HEK293 (cell line): ENCODE measurements at regions not wholly inside any gene's neighbourhood (a gene's known extent, or its start where the extent isn't known, plus 50 kb on each side); places are given as distances from the start of the nearest gene placed in this dataset.

Experiments used
- CTCF ChIA-PET: fragments of 350-600 bp; formaldehyde crosslinking; extraction: SDS; loops from one replicate; lab custom pipeline; 2021; ENCODE audit warnings: antibody characterized with exemption; lab: Yijun Ruan, JAX
- POLR2A ChIA-PET: fragments of 300-600 bp; formaldehyde crosslinking; extraction: SDS; loops from one replicate; lab custom pipeline; 2020; ENCODE audit warnings: antibody characterized with exemption, inconsistent platforms; lab: Yijun Ruan, JAX
- H3K27ac ChIP-seq: fragments of 200-500 bp; sonication (Bioruptor generic); 2 replicates; pipeline ENCODE4 v1.5.1; 2014; ENCODE audit warnings: low read depth, low read length, control low read depth, inconsistent platforms; ENCODE audit errors: extremely low read depth
- H3K36me3 ChIP-seq, 2 experiments: fragments of 200-500 bp in 1 of 2; sonication (Bioruptor generic) in 1 of 2; 1 replicate in 1 of 2; 2 replicates in 1 of 2; pipeline ENCODE4 v1.5.1; 2014 to 2017; ENCODE audit warnings: inconsistent platforms in 2 of 2, low read length in 2 of 2; ENCODE audit not compliant: control insufficient read depth in 2 of 2, insufficient read depth in 1 of 2
- H3K4me1 ChIP-seq: fragments of 200-500 bp; sonication (Bioruptor generic); 2 replicates; pipeline ENCODE4 v1.5.1; 2014; ENCODE audit warnings: mild to moderate bottlenecking, low read length, inconsistent platforms; ENCODE audit not compliant: control insufficient read depth, insufficient read depth
- H3K4me3 ChIP-seq: 2 replicates; pipeline ENCODE4 v1.5.1; 2011; ENCODE audit warnings: low read depth, mild to moderate bottlenecking, control low read depth, low read length, moderate library complexity
- H3K9me3 ChIP-seq: fragments of 200-500 bp; sonication (Bioruptor generic); 2 replicates; pipeline ENCODE4 v1.5.1; 2014; ENCODE audit warnings: low read depth, low read length, inconsistent platforms; ENCODE audit not compliant: control insufficient read depth, insufficient read depth
- BCL11A ChIP-seq: fragments of 450-650 bp; formaldehyde crosslinking; IDR thresholded peaks from 2 replicates; pipeline ENCODE4 v1.5.1; 2016; ENCODE audit warnings: low read depth, missing biosample characterization, missing genetic modification characterization
- GLIS1 ChIP-seq: fragments of 450-650 bp; formaldehyde crosslinking; IDR thresholded peaks from 2 replicates; pipeline ENCODE4 v1.5.1; 2016; ENCODE audit warnings: missing biosample characterization, missing genetic modification characterization
- RBAK ChIP-seq: fragments of 450-650 bp; formaldehyde crosslinking; IDR thresholded peaks from 2 replicates; pipeline ENCODE4 v1.5.1; 2016; ENCODE audit warnings: missing biosample characterization, missing genetic modification characterization
- REPIN1 ChIP-seq: fragments of 450-650 bp; formaldehyde crosslinking; IDR thresholded peaks from 2 replicates; pipeline ENCODE4 v1.5.1; 2017; ENCODE audit warnings: missing biosample characterization, missing genetic modification characterization, low read depth
- SETDB1 ChIP-seq: IDR thresholded peaks from one replicate; pipeline ENCODE4 v1.6.1; 2017; ENCODE audit warnings: mild to moderate bottlenecking, low read length, moderate library complexity, mixed read lengths; ENCODE audit not compliant: insufficient read length
- ZBTB1 ChIP-seq: fragments of 450-650 bp; formaldehyde crosslinking; IDR thresholded peaks from 2 replicates; pipeline ENCODE4 v1.5.1; 2016; ENCODE audit warnings: missing biosample characterization, missing genetic modification characterization
- ZFHX2 ChIP-seq: fragments of 450-650 bp; formaldehyde crosslinking; conservative IDR thresholded peaks from 2 replicates; pipeline ENCODE4 v1.5.1; 2016; ENCODE audit warnings: missing biosample characterization, missing genetic modification characterization
- ZNF140 ChIP-seq: fragments of 450-650 bp; formaldehyde crosslinking; IDR thresholded peaks from 2 replicates; pipeline ENCODE4 v1.5.1; 2016; ENCODE audit warnings: missing biosample characterization, missing genetic modification characterization
- ZNF248 ChIP-seq: fragments of 450-650 bp; formaldehyde crosslinking; IDR thresholded peaks from 2 replicates; pipeline ENCODE4 v1.5.1; 2017; ENCODE audit warnings: missing biosample characterization, missing genetic modification characterization
- ZNF266 ChIP-seq: fragments of 450-650 bp; formaldehyde crosslinking; IDR thresholded peaks from 2 replicates; pipeline ENCODE4 v1.5.1; 2016; ENCODE audit warnings: missing biosample characterization, missing genetic modification characterization, low read depth
- ZNF292 ChIP-seq: fragments of 450-650 bp; formaldehyde crosslinking; IDR thresholded peaks from 2 replicates; pipeline ENCODE4 v1.5.1; 2016; ENCODE audit warnings: low read depth, missing biosample characterization, missing genetic modification characterization, borderline replicate concordance
- ZNF354C ChIP-seq: fragments of 450-650 bp; formaldehyde crosslinking; IDR thresholded peaks from 2 replicates; pipeline ENCODE4 v1.5.1; 2016; ENCODE audit warnings: missing biosample characterization, missing genetic modification characterization, low read depth, borderline replicate concordance
- ZNF391 ChIP-seq: fragments of 450-650 bp; formaldehyde crosslinking; IDR thresholded peaks from 2 replicates; pipeline ENCODE4 v1.5.1; 2016; ENCODE audit warnings: low read depth, missing biosample characterization, missing genetic modification characterization, borderline replicate concordance
- ZNF529 ChIP-seq: fragments of 450-650 bp; formaldehyde crosslinking; IDR thresholded peaks from 2 replicates; pipeline ENCODE4 v1.5.1; 2017; ENCODE audit warnings: missing genetic modification characterization, missing biosample characterization; ENCODE audit not compliant: insufficient replicate concordance
- ZNF555 ChIP-seq: fragments of 450-650 bp; formaldehyde crosslinking; conservative IDR thresholded peaks from 2 replicates; pipeline ENCODE4 v1.5.1; 2017; ENCODE audit warnings: missing biosample characterization, mild to moderate bottlenecking, missing genetic modification characterization, inconsistent platforms
- ZNF560 ChIP-seq: fragments of 450-650 bp; formaldehyde crosslinking; IDR thresholded peaks from 2 replicates; pipeline ENCODE4 v1.5.1; 2017; ENCODE audit warnings: missing biosample characterization, missing genetic modification characterization, borderline replicate concordance
- ZNF623 ChIP-seq: fragments of 450-650 bp; formaldehyde crosslinking; IDR thresholded peaks from 2 replicates; pipeline ENCODE4 v1.5.1; 2016; ENCODE audit warnings: missing biosample characterization, missing genetic modification characterization
- ZNF654 ChIP-seq: fragments of 450-650 bp; formaldehyde crosslinking; IDR thresholded peaks from 2 replicates; pipeline ENCODE4 v1.5.1; 2016; ENCODE audit warnings: low read depth, missing biosample characterization, missing genetic modification characterization
- ZNF664 ChIP-seq: fragments of 450-650 bp; formaldehyde crosslinking; IDR thresholded peaks from 2 replicates; pipeline ENCODE4 v1.5.1; 2016; ENCODE audit warnings: missing biosample characterization, missing genetic modification characterization
- TF ChIP-seq, protein P1 (sequence below): fragments of 450-650 bp; formaldehyde crosslinking; IDR thresholded peaks from 2 replicates; pipeline ENCODE4 v1.5.1; 2017; ENCODE audit warnings: missing biosample characterization, missing genetic modification characterization
- TF ChIP-seq, protein P2 (sequence below): fragments of 450-650 bp; formaldehyde crosslinking; IDR thresholded peaks from 2 replicates; pipeline ENCODE4 v1.5.1; 2017; ENCODE audit warnings: missing biosample characterization, missing genetic modification characterization
- TF ChIP-seq, protein P3 (sequence below): fragments of 450-650 bp; formaldehyde crosslinking; IDR thresholded peaks from 2 replicates; pipeline ENCODE4; 2016; ENCODE audit warnings: missing biosample characterization, missing genetic modification characterization
- TF ChIP-seq, protein P4 (sequence below): fragments of 450-650 bp; formaldehyde crosslinking; IDR thresholded peaks from 2 replicates; pipeline ENCODE4 v1.5.1; 2016; ENCODE audit warnings: missing biosample characterization, missing genetic modification characterization
- TF ChIP-seq, protein P5 (sequence below): fragments of 450-650 bp; formaldehyde crosslinking; IDR thresholded peaks from 2 replicates; pipeline ENCODE4 v1.5.1; 2016; ENCODE audit warnings: missing biosample characterization, missing genetic modification characterization
- TF ChIP-seq, protein P6 (sequence below): fragments of 450-650 bp; formaldehyde crosslinking; IDR thresholded peaks from 2 replicates; pipeline ENCODE4 v1.5.1; 2016; ENCODE audit warnings: missing biosample characterization, missing genetic modification characterization
- TF ChIP-seq, protein P7 (sequence below): fragments of 450-650 bp; formaldehyde crosslinking; IDR thresholded peaks from 2 replicates; pipeline ENCODE4 v1.5.1; 2016; ENCODE audit warnings: missing biosample characterization, missing genetic modification characterization, low read depth

DNA sequence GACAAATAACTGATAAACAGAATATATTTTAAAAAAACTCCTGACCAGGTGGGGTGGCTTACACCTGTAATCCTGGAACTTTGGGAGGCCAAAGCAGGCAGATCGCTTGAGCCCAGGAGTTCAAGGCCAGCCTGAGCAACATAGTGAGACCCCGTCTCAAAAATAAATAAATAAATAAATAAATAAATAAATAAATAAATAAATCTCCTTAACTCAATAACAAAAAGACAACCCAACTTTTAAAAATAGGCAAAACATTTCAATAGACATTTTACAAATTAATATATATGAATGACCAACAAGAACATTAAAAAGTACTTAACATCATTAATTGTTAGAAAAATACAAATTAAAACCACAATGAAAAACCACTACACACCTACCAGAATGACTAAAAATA, 56.2 kb upstream of the CAPRIN2 start:
- no peaks in the 10 kb centered on the region for H3K4me1 ChIP-seq
- H3K9me3 ChIP-seq = 0 out of 2 replicates have a peak, but pooled peaks cover 2% of the 10 kb centered on the region
- no peaks in the 10 kb centered on the region for H3K36me3 ChIP-seq
- no peak overlapping the region for H3K4me3 ChIP-seq
- POLR2A ChIA-PET = no interaction called here
- CTCF ChIA-PET = interaction anchor here (0.9 kb wide), 1 partner anchor 174 kb away, joined by 4 read pairs; no protein-coding TSS in a partner anchor
- no peak overlapping the region for H3K27ac ChIP-seq
- TF ChIP-seq SETDB1 = no peak
- peak; percentile 56 for TF ChIP-seq ZNF529 (tag by site-specific recombination)
- TF ChIP-seq ZNF654 = peak; percentile 25; the same call in 1 of the 2 replicates
- no peak for TF ChIP-seq BCL11A (tag by site-specific recombination)
- no peak for TF ChIP-seq ZNF248 (tag by site-specific recombination)
- TF ChIP-seq ZNF140 (tag by site-specific recombination) = peak; percentile 78
- TF ChIP-seq, protein P1, sequence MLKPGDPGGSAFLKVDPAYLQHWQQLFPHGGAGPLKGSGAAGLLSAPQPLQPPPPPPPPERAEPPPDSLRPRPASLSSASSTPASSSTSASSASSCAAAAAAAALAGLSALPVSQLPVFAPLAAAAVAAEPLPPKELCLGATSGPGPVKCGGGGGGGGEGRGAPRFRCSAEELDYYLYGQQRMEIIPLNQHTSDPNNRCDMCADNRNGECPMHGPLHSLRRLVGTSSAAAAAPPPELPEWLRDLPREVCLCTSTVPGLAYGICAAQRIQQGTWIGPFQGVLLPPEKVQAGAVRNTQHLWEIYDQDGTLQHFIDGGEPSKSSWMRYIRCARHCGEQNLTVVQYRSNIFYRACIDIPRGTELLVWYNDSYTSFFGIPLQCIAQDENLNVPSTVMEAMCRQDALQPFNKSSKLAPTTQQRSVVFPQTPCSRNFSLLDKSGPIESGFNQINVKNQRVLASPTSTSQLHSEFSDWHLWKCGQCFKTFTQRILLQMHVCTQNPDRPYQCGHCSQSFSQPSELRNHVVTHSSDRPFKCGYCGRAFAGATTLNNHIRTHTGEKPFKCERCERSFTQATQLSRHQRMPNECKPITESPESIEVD = no peak
- no peak for TF ChIP-seq REPIN1 (tag by site-specific recombination)
- TF ChIP-seq, protein P2, sequence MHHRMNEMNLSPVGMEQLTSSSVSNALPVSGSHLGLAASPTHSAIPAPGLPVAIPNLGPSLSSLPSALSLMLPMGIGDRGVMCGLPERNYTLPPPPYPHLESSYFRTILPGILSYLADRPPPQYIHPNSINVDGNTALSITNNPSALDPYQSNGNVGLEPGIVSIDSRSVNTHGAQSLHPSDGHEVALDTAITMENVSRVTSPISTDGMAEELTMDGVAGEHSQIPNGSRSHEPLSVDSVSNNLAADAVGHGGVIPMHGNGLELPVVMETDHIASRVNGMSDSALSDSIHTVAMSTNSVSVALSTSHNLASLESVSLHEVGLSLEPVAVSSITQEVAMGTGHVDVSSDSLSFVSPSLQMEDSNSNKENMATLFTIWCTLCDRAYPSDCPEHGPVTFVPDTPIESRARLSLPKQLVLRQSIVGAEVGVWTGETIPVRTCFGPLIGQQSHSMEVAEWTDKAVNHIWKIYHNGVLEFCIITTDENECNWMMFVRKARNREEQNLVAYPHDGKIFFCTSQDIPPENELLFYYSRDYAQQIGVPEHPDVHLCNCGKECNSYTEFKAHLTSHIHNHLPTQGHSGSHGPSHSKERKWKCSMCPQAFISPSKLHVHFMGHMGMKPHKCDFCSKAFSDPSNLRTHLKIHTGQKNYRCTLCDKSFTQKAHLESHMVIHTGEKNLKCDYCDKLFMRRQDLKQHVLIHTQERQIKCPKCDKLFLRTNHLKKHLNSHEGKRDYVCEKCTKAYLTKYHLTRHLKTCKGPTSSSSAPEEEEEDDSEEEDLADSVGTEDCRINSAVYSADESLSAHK = no peak
- TF ChIP-seq ZNF664 (tag by site-specific recombination) = no peak
- 0 out of 2 replicates have a peak, but pooled peaks have one; percentile 19 for TF ChIP-seq ZNF354C (tag by site-specific recombination)
- no peak for TF ChIP-seq ZFHX2 (tag by site-specific recombination)
- TF ChIP-seq, protein P3, sequence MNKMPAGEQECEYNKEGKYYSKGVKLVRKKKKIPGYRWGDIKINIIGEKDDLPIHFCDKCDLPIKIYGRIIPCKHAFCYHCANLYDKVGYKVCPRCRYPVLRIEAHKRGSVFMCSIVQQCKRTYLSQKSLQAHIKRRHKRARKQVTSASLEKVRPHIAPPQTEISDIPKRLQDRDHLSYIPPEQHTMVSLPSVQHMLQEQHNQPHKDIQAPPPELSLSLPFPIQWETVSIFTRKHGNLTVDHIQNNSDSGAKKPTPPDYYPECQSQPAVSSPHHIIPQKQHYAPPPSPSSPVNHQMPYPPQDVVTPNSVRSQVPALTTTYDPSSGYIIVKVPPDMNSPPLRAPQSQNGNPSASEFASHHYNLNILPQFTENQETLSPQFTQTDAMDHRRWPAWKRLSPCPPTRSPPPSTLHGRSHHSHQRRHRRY (tag by site-specific recombination) = no peak
- TF ChIP-seq, protein P4, sequence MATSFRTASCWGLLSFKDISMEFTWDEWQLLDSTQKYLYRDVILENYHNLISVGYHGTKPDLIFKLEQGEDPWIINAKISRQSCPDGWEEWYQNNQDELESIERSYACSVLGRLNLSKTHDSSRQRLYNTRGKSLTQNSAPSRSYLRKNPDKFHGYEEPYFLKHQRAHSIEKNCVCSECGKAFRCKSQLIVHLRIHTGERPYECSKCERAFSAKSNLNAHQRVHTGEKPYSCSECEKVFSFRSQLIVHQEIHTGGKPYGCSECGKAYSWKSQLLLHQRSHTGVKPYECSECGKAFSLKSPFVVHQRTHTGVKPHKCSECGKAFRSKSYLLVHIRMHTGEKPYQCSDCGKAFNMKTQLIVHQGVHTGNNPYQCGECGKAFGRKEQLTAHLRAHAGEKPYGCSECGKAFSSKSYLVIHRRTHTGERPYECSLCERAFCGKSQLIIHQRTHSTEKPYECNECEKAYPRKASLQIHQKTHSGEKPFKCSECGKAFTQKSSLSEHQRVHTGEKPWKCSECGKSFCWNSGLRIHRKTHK (tag by site-specific recombination) = no peak
- TF ChIP-seq RBAK (tag by site-specific recombination) = 0 out of 2 replicates have a peak, but pooled peaks have one; percentile 29
- TF ChIP-seq, protein P5, sequence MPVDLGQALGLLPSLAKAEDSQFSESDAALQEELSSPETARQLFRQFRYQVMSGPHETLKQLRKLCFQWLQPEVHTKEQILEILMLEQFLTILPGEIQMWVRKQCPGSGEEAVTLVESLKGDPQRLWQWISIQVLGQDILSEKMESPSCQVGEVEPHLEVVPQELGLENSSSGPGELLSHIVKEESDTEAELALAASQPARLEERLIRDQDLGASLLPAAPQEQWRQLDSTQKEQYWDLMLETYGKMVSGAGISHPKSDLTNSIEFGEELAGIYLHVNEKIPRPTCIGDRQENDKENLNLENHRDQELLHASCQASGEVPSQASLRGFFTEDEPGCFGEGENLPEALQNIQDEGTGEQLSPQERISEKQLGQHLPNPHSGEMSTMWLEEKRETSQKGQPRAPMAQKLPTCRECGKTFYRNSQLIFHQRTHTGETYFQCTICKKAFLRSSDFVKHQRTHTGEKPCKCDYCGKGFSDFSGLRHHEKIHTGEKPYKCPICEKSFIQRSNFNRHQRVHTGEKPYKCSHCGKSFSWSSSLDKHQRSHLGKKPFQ = peak; percentile 36; the same call in 1 of the 2 replicates
- TF ChIP-seq GLIS1 = no peak
- TF ChIP-seq ZNF266 (tag by site-specific recombination) = peak; percentile 74; the same call in 1 of the 2 replicates
- peak; percentile 61; the same call in 1 of the 2 replicates for TF ChIP-seq ZNF292 (tag by site-specific recombination)
- TF ChIP-seq ZBTB1 (tag by site-specific recombination) = peak; percentile 47; the same call in 1 of the 2 replicates
- TF ChIP-seq, protein P6, sequence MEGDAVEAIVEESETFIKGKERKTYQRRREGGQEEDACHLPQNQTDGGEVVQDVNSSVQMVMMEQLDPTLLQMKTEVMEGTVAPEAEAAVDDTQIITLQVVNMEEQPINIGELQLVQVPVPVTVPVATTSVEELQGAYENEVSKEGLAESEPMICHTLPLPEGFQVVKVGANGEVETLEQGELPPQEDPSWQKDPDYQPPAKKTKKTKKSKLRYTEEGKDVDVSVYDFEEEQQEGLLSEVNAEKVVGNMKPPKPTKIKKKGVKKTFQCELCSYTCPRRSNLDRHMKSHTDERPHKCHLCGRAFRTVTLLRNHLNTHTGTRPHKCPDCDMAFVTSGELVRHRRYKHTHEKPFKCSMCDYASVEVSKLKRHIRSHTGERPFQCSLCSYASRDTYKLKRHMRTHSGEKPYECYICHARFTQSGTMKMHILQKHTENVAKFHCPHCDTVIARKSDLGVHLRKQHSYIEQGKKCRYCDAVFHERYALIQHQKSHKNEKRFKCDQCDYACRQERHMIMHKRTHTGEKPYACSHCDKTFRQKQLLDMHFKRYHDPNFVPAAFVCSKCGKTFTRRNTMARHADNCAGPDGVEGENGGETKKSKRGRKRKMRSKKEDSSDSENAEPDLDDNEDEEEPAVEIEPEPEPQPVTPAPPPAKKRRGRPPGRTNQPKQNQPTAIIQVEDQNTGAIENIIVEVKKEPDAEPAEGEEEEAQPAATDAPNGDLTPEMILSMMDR (tag by site-specific recombination) = no peak
- TF ChIP-seq ZNF555 (tag by site-specific recombination) = peak; percentile 89
- TF ChIP-seq, protein P7, sequence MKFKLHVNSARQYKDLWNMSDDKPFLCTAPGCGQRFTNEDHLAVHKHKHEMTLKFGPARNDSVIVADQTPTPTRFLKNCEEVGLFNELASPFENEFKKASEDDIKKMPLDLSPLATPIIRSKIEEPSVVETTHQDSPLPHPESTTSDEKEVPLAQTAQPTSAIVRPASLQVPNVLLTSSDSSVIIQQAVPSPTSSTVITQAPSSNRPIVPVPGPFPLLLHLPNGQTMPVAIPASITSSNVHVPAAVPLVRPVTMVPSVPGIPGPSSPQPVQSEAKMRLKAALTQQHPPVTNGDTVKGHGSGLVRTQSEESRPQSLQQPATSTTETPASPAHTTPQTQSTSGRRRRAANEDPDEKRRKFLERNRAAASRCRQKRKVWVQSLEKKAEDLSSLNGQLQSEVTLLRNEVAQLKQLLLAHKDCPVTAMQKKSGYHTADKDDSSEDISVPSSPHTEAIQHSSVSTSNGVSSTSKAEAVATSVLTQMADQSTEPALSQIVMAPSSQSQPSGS (tag by site-specific recombination) = no peak
- peak; percentile 72 for TF ChIP-seq ZNF623 (tag by site-specific recombination)
- no peak for TF ChIP-seq ZNF391
- peak; percentile 59; the same call in 1 of the 2 replicates for TF ChIP-seq ZNF560
